HG03575 (cell line): ENCODE measurements at regions not wholly inside any gene's neighbourhood (a gene's known extent, or its start where the extent isn't known, plus 50 kb on each side); places are given as distances from the start of the nearest gene placed in this dataset.

Experiments
- ATAC-seq: cut with Tn5 transposase; IDR thresholded peaks from one replicate; pipeline ENCODE4 v1.9.1; 2021; ENCODE audit not compliant: unreplicated experiment, insufficient number of reproducible peaks, low FRiP score; ENCODE audit errors: extremely low read depth

- no peak for ATAC-seq
Measured at GRCh38 chr6:126419901-126420300, 80.0 kb downstream of the CENPW start.

- ATAC-seq = no peak
Measured at GRCh38 chr6:126422912-126423311, 83.0 kb downstream of the CENPW start.

GRCh38 chr6:126427713-126428112 lies 87.8 kb downstream of the CENPW start:
- ATAC-seq = no peak

GRCh38 chr6:126429866-126430265 lies 90.0 kb downstream of the CENPW start:
- ATAC-seq = no peak

- ATAC-seq = no peak
Measured at GRCh38 chr6:126432564-126432963, 92.6 kb downstream of the CENPW start.

- no peak for ATAC-seq
Measured at GRCh38 chr6:126433927-126434326, 94.0 kb downstream of the CENPW start.

- ATAC-seq = no peak
Measured at GRCh38 chr6:126437205-126437604, 97.3 kb downstream of the CENPW start.

GRCh38 chr6:126439040-126439439 lies 99.1 kb downstream of the CENPW start:
- no peak for ATAC-seq

- ATAC-seq = no peak
Measured at GRCh38 chr6:126440923-126441322, 101.0 kb downstream of the CENPW start.

GRCh38 chr6:126444659-126445273 lies 104.9 kb downstream of the CENPW start:
- no peak for ATAC-seq

- ATAC-seq = no peak
Measured at GRCh38 chr6:126446248-126446647, 106.3 kb downstream of the CENPW start.

GRCh38 chr6:126447367-126447766 lies 107.5 kb downstream of the CENPW start:
- no peak for ATAC-seq

- no peak for ATAC-seq
Measured at GRCh38 chr6:126461045-126461444, 121.1 kb downstream of the CENPW start.

- ATAC-seq = no peak
Measured at GRCh38 chr6:126464245-126464644, 124.3 kb downstream of the CENPW start.

- ATAC-seq = no peak
Measured at GRCh38 chr6:126475449-126475848, 135.5 kb downstream of the CENPW start.

GRCh38 chr6:126477678-126478077 lies 137.8 kb downstream of the CENPW start:
- ATAC-seq = no peak

- ATAC-seq = no peak
Measured at GRCh38 chr6:126480268-126480667, 140.4 kb downstream of the CENPW start.

- no peak for ATAC-seq
Measured at GRCh38 chr6:126481319-126481718, 141.4 kb downstream of the CENPW start.

- ATAC-seq = no peak
Measured at GRCh38 chr6:126504792-126505191, 164.9 kb downstream of the CENPW start.

- ATAC-seq = no peak
Measured at GRCh38 chr6:126513198-126513597, 173.3 kb downstream of the CENPW start.

- ATAC-seq = no peak
Measured at GRCh38 chr6:126516411-126516810, 176.5 kb downstream of the CENPW start.
